HG03103 (cell line): ENCODE measurements at regions not wholly inside any gene's neighbourhood (a gene's known extent, or its start where the extent isn't known, plus 50 kb on each side); places are given as distances from the start of the nearest gene placed in this dataset.
"Not testable (repeated sequence)": the region's sequence is repeated elsewhere in the genome, so short reads cannot be mapped to it uniquely, and the experiment has no call there.

Experiments
- ATAC-seq: cut with Tn5 transposase; IDR thresholded peaks from one replicate; pipeline ENCODE4 v1.9.1; 2021; ENCODE audit warnings: low read depth; ENCODE audit not compliant: unreplicated experiment

- ATAC-seq, result no peak
Measured at GRCh38 chr2:144131042-144131441, 388.9 kb downstream of the ZEB2 start.

GRCh38 chr2:144130551-144130950 lies 389.4 kb downstream of the ZEB2 start:
- no peak for ATAC-seq

GRCh38 chr2:144128130-144128746 lies 391.7 kb downstream of the ZEB2 start:
- ATAC-seq, result no peak

GRCh38 chr2:144127693-144128092 lies 392.2 kb downstream of the ZEB2 start:
- ATAC-seq, result no peak

- ATAC-seq, result no peak
Measured at GRCh38 chr2:144126302-144126701, 393.6 kb downstream of the ZEB2 start.

GRCh38 chr2:144125751-144126150 lies 394.2 kb downstream of the ZEB2 start:
- ATAC-seq, result no peak

- ATAC-seq, result no peak
Measured at GRCh38 chr2:144124882-144125281, 395.0 kb downstream of the ZEB2 start.

- ATAC-seq, result no peak
Measured at GRCh38 chr2:144120487-144120886, 399.4 kb downstream of the ZEB2 start.

GRCh38 chr2:144117086-144117485 lies 402.8 kb downstream of the ZEB2 start:
- no peak for ATAC-seq

GRCh38 chr2:144115739-144116291 lies 404.1 kb downstream of the ZEB2 start:
- ATAC-seq, result no peak

- ATAC-seq, result no peak
Measured at GRCh38 chr2:144114760-144115159, 405.2 kb downstream of the ZEB2 start.

- no peak for ATAC-seq
Measured at GRCh38 chr2:144111437-144111836, 408.5 kb downstream of the ZEB2 start.

GRCh38 chr2:144106104-144106503 lies 413.8 kb downstream of the ZEB2 start:
- not testable (repeated sequence) for ATAC-seq

- ATAC-seq, result no peak
Measured at GRCh38 chr2:144102386-144102785, 417.5 kb downstream of the ZEB2 start.

- no peak for ATAC-seq
Measured at GRCh38 chr2:144099780-144100377, 420.0 kb downstream of the ZEB2 start.

- ATAC-seq, result no peak
Measured at GRCh38 chr2:144099340-144099739, 420.6 kb downstream of the ZEB2 start.

- ATAC-seq, result no peak
Measured at GRCh38 chr2:144097440-144098225, 422.3 kb downstream of the ZEB2 start.

GRCh38 chr2:144096531-144096930 lies 423.4 kb downstream of the ZEB2 start:
- no peak for ATAC-seq

- no peak for ATAC-seq
Measured at GRCh38 chr2:144094408-144095151, 425.3 kb downstream of the ZEB2 start.

GRCh38 chr2:144091622-144092021 lies 428.3 kb downstream of the ZEB2 start:
- ATAC-seq, result no peak

- ATAC-seq, result no peak
Measured at GRCh38 chr2:144088863-144089262, 431.1 kb downstream of the ZEB2 start.
